ENCODE measurements at regions not wholly inside any gene's neighbourhood (a gene's known extent, or its start where the extent isn't known, plus 50 kb on each side); places are given as distances from the start of the nearest gene placed in this dataset.

DNA sequence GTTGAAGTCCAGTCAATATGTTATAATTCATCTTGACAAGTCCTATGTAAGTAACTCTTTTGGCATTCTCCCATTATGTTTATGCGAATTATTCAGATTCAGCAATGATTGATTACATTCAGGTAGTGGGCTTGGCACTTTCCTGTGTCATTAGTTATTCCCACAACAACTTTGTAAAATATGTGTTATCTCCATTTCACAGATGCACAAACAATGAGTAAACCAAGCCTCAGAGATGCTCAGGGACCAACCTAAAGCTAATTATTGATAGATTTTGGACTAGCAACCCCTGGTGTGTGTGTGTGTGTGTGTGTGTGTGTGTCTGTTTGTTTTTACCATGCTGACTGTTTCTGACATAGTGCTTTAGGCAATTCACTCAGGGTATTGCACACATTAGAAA lies 371.1 kb upstream of the C1orf87 start:
- TF ChIP-seq, protein P1, sequence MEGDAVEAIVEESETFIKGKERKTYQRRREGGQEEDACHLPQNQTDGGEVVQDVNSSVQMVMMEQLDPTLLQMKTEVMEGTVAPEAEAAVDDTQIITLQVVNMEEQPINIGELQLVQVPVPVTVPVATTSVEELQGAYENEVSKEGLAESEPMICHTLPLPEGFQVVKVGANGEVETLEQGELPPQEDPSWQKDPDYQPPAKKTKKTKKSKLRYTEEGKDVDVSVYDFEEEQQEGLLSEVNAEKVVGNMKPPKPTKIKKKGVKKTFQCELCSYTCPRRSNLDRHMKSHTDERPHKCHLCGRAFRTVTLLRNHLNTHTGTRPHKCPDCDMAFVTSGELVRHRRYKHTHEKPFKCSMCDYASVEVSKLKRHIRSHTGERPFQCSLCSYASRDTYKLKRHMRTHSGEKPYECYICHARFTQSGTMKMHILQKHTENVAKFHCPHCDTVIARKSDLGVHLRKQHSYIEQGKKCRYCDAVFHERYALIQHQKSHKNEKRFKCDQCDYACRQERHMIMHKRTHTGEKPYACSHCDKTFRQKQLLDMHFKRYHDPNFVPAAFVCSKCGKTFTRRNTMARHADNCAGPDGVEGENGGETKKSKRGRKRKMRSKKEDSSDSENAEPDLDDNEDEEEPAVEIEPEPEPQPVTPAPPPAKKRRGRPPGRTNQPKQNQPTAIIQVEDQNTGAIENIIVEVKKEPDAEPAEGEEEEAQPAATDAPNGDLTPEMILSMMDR (IDR thresholded peaks at IDR 0.05) = no peak
- TF ChIP-seq POLR2A (IDR thresholded peaks at IDR 0.05) = no peak

Measured in thyroid gland (tissue), 4 donors.